Esophagus squamous epithelium (tissue), 5 donors: ENCODE measurements at regions not wholly inside any gene's neighbourhood (a gene's known extent, or its start where the extent isn't known, plus 50 kb on each side); places are given as distances from the start of the nearest gene placed in this dataset.

Source experiments
- DNase-seq: peaks from one replicate; lab custom pipeline; 2025; lab: John Stamatoyannopoulos, UW
- H3K27ac ChIP-seq, 4 donors: fragments of 200-600 bp; sonication (generic); one replicate each; pipeline ENCODE4 v1.5.1; 2016 to 2019; ENCODE audit warnings: mild to moderate bottlenecking in 1 of 4
- H3K27me3 ChIP-seq, 4 donors: fragments of 200-600 bp; sonication (generic); 1 replicate in 3 of 4; 2 replicates in 1 of 4; pipeline versions ENCODE4 v1.5.1 to v1.6.0; 2017 to 2021; ENCODE audit warnings: antibody characterized with exemption in 1 of 4
- H3K36me3 ChIP-seq, 3 donors: fragments of 200-600 bp; sonication (generic); one replicate each; pipeline ENCODE4 v1.5.1; 2016 to 2019
- H3K4me1 ChIP-seq, 3 donors: fragments of 200-600 bp; sonication (generic); one replicate each; pipeline ENCODE4 v1.5.1; 2017 to 2019
- H3K4me3 ChIP-seq, 4 donors: fragments of 200-600 bp; sonication (generic); 1 replicate in 3 of 4; 2 replicates in 1 of 4; pipeline ENCODE4 v1.5.1; 2016 to 2019; ENCODE audit warnings: mild to moderate bottlenecking in 2 of 4, moderate library complexity in 1 of 4
- H3K9me3 ChIP-seq, 3 donors: fragments of 200-600 bp; sonication (generic); one replicate each; pipeline ENCODE4 v1.5.1; 2016 to 2019
- POLR2A ChIP-seq, 4 donors: fragments of 450-650 bp; IDR thresholded peaks; one replicate each; pipeline ENCODE4 v1.6.1; 2017; ENCODE audit warnings: antibody characterized with exemption in 4 of 4, mild to moderate bottlenecking in 4 of 4, moderate library complexity in 3 of 4
- WGBS, 2 donors: methylation state at CpG; one replicate each; pipeline ENCODE4 v1.1.5; 2018; 5-methylcytosine and 5-hydroxymethylcytosine counted together
- intact Hi-C: fragments of 100-400 bp; cut with DNase I; formaldehyde crosslinking; loops from one replicate; pipeline ENCODE4 v1.15.0; 2022
- TF ChIP-seq, protein P1 (sequence below), 6 experiments: fragments of 450-650 bp in 4 of 6; fragments of 200-600 bp in 2 of 6; sonication (generic) in 2 of 6; IDR thresholded peaks; one replicate each; pipeline ENCODE4 v1.5.1; 2016 to 2019; ENCODE audit warnings: antibody characterized with exemption in 6 of 6, mild to moderate bottlenecking in 4 of 6, moderate library complexity in 4 of 6
- donor health status: DM: yes; HTN: yes; CAD: no.

DNA sequence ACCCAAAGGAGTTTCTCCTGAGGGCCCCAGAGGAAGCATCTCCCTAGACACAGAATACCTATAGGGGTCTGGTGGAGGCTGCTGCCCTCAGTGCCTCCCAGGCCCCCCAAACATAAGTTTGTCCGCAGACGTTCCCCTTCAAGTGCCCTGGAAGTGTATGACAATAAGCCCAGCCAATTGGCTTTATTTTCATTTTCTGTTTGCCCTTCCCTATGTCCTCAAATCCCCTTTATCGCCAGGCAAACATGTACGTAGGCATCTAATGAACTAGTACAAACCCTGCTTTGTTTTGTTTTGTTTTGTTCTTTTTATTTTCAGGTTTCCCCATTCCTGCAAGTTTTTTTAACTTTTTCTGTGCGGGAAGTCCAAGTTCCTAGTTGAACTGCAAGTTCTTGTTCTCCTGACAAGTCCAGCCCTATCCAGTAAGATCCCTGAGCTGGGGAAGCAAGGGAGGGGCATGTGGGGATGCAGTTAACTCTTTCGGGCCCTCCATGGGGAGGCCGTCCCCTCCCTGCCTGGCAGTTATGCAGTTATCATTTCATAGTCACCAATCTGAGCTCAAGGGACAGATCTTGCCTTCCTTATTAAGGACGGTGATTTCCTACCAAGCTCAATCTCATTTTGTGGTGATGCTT, 141.9 kb downstream of the KCNA5 start:
- intact Hi-C loops = no loop called here
- Histone ChIP-seq H3K9me3 (no peaks in the 10 kb centered on the region), H3K27me3 (peaks cover 0 to 3% (median 0%) of the 10 kb centered on the region in 4 donors), H3K36me3 (no peaks in the 10 kb centered on the region), H3K4me1 (peaks cover 0 to 13% (median 0%) of the 10 kb centered on the region in 3 donors), H3K27ac (no peak overlapping the region), H3K4me3 (peak overlapping the region in 3 of 4 donors; percentile 12 to 42 (median 15))
- no peak for DNase-seq
- WGBS, 2 donors = 34 to 35% methylated on average over 7 to 8 of the region's 8 CpGs
- TF ChIP-seq, protein P1, sequence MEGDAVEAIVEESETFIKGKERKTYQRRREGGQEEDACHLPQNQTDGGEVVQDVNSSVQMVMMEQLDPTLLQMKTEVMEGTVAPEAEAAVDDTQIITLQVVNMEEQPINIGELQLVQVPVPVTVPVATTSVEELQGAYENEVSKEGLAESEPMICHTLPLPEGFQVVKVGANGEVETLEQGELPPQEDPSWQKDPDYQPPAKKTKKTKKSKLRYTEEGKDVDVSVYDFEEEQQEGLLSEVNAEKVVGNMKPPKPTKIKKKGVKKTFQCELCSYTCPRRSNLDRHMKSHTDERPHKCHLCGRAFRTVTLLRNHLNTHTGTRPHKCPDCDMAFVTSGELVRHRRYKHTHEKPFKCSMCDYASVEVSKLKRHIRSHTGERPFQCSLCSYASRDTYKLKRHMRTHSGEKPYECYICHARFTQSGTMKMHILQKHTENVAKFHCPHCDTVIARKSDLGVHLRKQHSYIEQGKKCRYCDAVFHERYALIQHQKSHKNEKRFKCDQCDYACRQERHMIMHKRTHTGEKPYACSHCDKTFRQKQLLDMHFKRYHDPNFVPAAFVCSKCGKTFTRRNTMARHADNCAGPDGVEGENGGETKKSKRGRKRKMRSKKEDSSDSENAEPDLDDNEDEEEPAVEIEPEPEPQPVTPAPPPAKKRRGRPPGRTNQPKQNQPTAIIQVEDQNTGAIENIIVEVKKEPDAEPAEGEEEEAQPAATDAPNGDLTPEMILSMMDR (IDR thresholded peaks at IDR 0.05) = no peak
- TF ChIP-seq POLR2A (IDR thresholded peaks at IDR 0.05) = no peak

- Histone ChIP-seq H3K27ac (no peak overlapping the region), H3K36me3 (no peaks in the 10 kb centered on the region), H3K9me3 (no peaks in the 10 kb centered on the region), H3K27me3 (peaks cover 0 to 3% (median 0%) of the 10 kb centered on the region in 4 donors), H3K4me1 (peaks cover 0 to 13% (median 0%) of the 10 kb centered on the region in 3 donors), H3K4me3 (no peak overlapping the region)
- WGBS, 2 donors = 70 to 73% methylated on average over 4 of the region's 4 CpGs
- TF ChIP-seq, protein P1 (IDR thresholded peaks at IDR 0.05) = no peak
- TF ChIP-seq POLR2A (IDR thresholded peaks at IDR 0.05) = no peak
- intact Hi-C loops = no loop called here
- DNase-seq = no peak
Measured at GRCh38 chr12:5186715-5187114, 143.0 kb downstream of the KCNA5 start.

- 81 to 88% methylated on average over 2 of the region's 2 CpGs for WGBS, 2 donors
- Histone ChIP-seq H3K4me3 (no peak overlapping the region), H3K9me3 (no peaks in the 10 kb centered on the region), H3K36me3 (no peaks in the 10 kb centered on the region), H3K27ac (no peak overlapping the region), H3K27me3 (peaks cover 0 to 3% (median 0%) of the 10 kb centered on the region in 4 donors), H3K4me1 (peaks cover 0 to 13% (median 0%) of the 10 kb centered on the region in 3 donors)
- intact Hi-C loops = no loop called here
- TF ChIP-seq POLR2A (IDR thresholded peaks at IDR 0.05) = no peak
- TF ChIP-seq, protein P1 (IDR thresholded peaks at IDR 0.05) = no peak
- DNase-seq = no peak
Measured at GRCh38 chr12:5187136-5187535, 143.5 kb downstream of the KCNA5 start.

- 23 to 28% methylated on average over 4 of the region's 4 CpGs for WGBS, 2 donors
- no peak overlapping the region for H3K4me3 ChIP-seq
- intact Hi-C loops = no loop called here
- H3K9me3 ChIP-seq = no peaks in the 10 kb centered on the region
- no peak overlapping the region for H3K27ac ChIP-seq
- no peaks in the 10 kb centered on the region for H3K36me3 ChIP-seq
- H3K27me3 ChIP-seq = peaks cover 0 to 3% (median 0%) of the 10 kb centered on the region in 4 donors
- TF ChIP-seq POLR2A (IDR thresholded peaks at IDR 0.05) = no peak
- TF ChIP-seq, protein P1 (IDR thresholded peaks at IDR 0.05) = no peak
- DNase-seq = no peak
- peaks cover 0 to 13% (median 0%) of the 10 kb centered on the region in 3 donors for H3K4me1 ChIP-seq
Measured at GRCh38 chr12:5188472-5188871, 144.8 kb downstream of the KCNA5 start.

GRCh38 chr12:5189173-5189572, 145.5 kb downstream of the KCNA5 start:
- no peak for DNase-seq
- Histone ChIP-seq H3K4me1 (peaks cover 0 to 13% (median 0%) of the 10 kb centered on the region in 3 donors), H3K9me3 (no peaks in the 10 kb centered on the region), H3K27ac (no peak overlapping the region), H3K36me3 (no peaks in the 10 kb centered on the region), H3K27me3 (peaks cover 0 to 3% (median 0%) of the 10 kb centered on the region in 4 donors), H3K4me3 (no peak overlapping the region)
- TF ChIP-seq, protein P1 (IDR thresholded peaks at IDR 0.05) = no peak
- no peak for TF ChIP-seq POLR2A (IDR thresholded peaks at IDR 0.05)
- intact Hi-C loops = no loop called here
- WGBS, 2 donors = 77 to 88% methylated on average over 4 of the region's 4 CpGs
